ENCODE measurements at regions not wholly inside any gene's neighbourhood (a gene's known extent, or its start where the extent isn't known, plus 50 kb on each side); places are given as distances from the start of the nearest gene placed in this dataset.

DNA sequence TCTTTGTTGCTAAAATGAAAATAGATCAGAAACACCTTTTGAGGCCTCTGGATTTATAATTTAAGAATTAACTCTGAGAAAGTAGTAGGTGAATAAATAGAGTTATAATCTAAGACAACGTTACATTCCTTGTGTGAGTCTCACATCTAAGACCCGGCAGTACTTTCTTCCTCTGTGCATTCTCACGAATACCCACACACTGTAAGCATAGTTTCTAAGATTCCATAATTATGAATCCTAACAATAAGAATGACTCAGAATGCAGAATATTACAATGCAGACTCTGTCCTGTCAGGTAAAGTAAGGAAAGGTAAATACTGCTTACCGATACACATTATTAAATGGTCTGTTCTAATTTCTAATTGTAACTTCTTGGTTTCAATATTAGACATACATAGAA, 257.7 kb upstream of the CNTN6 start:
- no peak for TF ChIP-seq EZH2phosphoT487 (conservative IDR thresholded peaks at IDR 0.05; ENCODE audit: low read length)
- TF ChIP-seq, protein P1, sequence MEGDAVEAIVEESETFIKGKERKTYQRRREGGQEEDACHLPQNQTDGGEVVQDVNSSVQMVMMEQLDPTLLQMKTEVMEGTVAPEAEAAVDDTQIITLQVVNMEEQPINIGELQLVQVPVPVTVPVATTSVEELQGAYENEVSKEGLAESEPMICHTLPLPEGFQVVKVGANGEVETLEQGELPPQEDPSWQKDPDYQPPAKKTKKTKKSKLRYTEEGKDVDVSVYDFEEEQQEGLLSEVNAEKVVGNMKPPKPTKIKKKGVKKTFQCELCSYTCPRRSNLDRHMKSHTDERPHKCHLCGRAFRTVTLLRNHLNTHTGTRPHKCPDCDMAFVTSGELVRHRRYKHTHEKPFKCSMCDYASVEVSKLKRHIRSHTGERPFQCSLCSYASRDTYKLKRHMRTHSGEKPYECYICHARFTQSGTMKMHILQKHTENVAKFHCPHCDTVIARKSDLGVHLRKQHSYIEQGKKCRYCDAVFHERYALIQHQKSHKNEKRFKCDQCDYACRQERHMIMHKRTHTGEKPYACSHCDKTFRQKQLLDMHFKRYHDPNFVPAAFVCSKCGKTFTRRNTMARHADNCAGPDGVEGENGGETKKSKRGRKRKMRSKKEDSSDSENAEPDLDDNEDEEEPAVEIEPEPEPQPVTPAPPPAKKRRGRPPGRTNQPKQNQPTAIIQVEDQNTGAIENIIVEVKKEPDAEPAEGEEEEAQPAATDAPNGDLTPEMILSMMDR (IDR thresholded peaks at IDR 0.05; ENCODE audit: insufficient read depth, low read length, poor library complexity, severe bottlenecking) = no peak
- Histone ChIP-seq H3K27ac (ENCODE audit: low read depth, low read length) (no peak overlapping the region), H3K4me2 (ENCODE audit: low read depth, low read length, poor library complexity, severe bottlenecking) (no peak overlapping the region), H3K27me3 (ENCODE audit: low read length) (no peaks in the 10 kb centered on the region), H2AFZ (ENCODE audit: low read depth, low read length, severe bottlenecking) (no peak overlapping the region), H3K4me3 (ENCODE audit: insufficient read depth, low read length, poor library complexity, severe bottlenecking) (no peak overlapping the region), H3K9me3 (ENCODE audit: insufficient read depth, low read length) (no peaks in the 10 kb centered on the region), H4K20me1 (ENCODE audit: low read depth, low read length) (no peaks in the 10 kb centered on the region), H3K36me3 (ENCODE audit: low read length) (no peaks in the 10 kb centered on the region), H3F3A (ENCODE audit: insufficient read depth) (no peaks in the 10 kb centered on the region), H3K9ac (ENCODE audit: low read length) (no peak overlapping the region), H3K79me2 (ENCODE audit: insufficient read depth, low read length) (no peaks in the 10 kb centered on the region), H3K9me2 (replicated peaks; ENCODE audit: insufficient read depth, low read length) (no peaks in the 10 kb centered on the region)

DNA sequence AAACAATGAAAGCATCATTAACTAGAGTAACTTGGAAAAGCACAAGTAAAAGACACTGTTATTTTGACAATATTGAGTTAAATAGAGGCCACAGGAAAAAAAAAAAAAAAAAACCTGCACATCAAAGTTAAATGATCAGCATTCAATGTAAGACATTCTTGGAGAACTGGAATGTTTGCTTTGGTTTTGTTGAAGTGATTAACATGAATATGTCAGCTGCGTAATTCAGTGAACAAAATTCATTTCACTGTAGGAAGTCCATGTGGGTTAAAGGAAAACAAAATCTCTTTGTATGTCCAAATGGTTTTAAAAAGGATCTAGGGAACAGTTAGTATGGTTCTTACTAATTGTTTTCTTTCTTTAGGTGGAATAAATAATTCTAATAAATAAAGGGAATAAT, 252.8 kb upstream of the CNTN6 start:
- H3K27ac ChIP-seq (ENCODE audit: low read depth, low read length) = no peak overlapping the region
- TF ChIP-seq, protein P1 (IDR thresholded peaks at IDR 0.05; ENCODE audit: insufficient read depth, low read length, poor library complexity, severe bottlenecking) = no peak
- TF ChIP-seq EZH2phosphoT487 (conservative IDR thresholded peaks at IDR 0.05; ENCODE audit: low read length) = no peak

DNA sequence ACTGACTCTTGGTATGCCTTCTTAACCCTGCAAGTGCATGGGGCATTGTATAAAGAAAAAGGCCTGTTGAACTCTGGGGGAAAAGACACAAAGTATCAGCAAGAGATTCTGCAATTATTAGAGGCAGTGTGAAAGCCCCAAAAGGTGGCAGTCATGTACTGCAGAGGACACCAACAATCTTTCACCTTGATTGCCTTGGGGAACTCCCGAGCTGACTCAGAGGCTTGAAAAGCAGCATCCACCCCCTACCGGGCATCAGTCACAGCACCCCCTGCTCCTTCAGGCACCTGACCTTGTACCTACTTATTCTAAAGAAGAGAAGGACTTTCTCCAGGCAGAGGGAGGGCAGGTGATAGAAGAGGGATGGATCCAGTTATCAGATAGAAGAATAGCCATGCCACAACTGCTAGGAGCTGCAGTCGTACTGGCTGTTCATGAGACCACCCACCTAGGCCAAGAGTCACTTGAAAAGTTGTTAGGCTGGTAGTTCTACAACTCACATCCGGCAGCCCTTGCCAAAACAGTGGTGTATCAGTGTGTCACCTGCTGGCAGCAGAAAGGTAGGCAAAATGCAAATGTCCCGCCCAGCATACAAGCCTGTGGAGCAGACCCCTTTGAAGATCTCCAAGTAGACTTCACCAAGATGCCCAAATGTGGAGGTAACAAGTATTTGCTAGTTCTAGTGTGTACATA, 241.6 kb upstream of the CNTN6 start:
- Histone ChIP-seq H3K79me2 (ENCODE audit: insufficient read depth, low read length) (no peaks in the 10 kb centered on the region), H3K36me3 (ENCODE audit: low read length) (no peaks in the 10 kb centered on the region), H3F3A (ENCODE audit: insufficient read depth) (no peaks in the 10 kb centered on the region), H3K27ac (ENCODE audit: low read depth, low read length) (no peak overlapping the region), H2AFZ (ENCODE audit: low read depth, low read length, severe bottlenecking) (no peak overlapping the region), H3K4me3 (ENCODE audit: insufficient read depth, low read length, poor library complexity, severe bottlenecking) (no peak overlapping the region), H4K20me1 (ENCODE audit: low read depth, low read length) (no peaks in the 10 kb centered on the region), H3K27me3 (ENCODE audit: low read length) (no peaks in the 10 kb centered on the region), H3K9me3 (ENCODE audit: insufficient read depth, low read length) (no peaks in the 10 kb centered on the region), H3K9ac (ENCODE audit: low read length) (no peak overlapping the region), H3K9me2 (replicated peaks; ENCODE audit: insufficient read depth, low read length) (no peaks in the 10 kb centered on the region), H3K4me2 (ENCODE audit: low read depth, low read length, poor library complexity, severe bottlenecking) (no peak overlapping the region)
- TF ChIP-seq, protein P1 (IDR thresholded peaks at IDR 0.05; ENCODE audit: insufficient read depth, low read length, poor library complexity, severe bottlenecking) = no peak
- no peak for TF ChIP-seq EZH2phosphoT487 (conservative IDR thresholded peaks at IDR 0.05; ENCODE audit: low read length)

More for the DNA sequence above, 252.8 kb upstream of the CNTN6 start:
- Histone ChIP-seq H3K4me3 (ENCODE audit: insufficient read depth, low read length, poor library complexity, severe bottlenecking) (no peak overlapping the region), H3K4me2 (ENCODE audit: low read depth, low read length, poor library complexity, severe bottlenecking) (no peak overlapping the region), H3K9me3 (ENCODE audit: insufficient read depth, low read length) (no peaks in the 10 kb centered on the region), H3F3A (ENCODE audit: insufficient read depth) (no peaks in the 10 kb centered on the region), H2AFZ (ENCODE audit: low read depth, low read length, severe bottlenecking) (no peak overlapping the region), H4K20me1 (ENCODE audit: low read depth, low read length) (no peaks in the 10 kb centered on the region), H3K9ac (ENCODE audit: low read length) (no peak overlapping the region), H3K9me2 (replicated peaks; ENCODE audit: insufficient read depth, low read length) (no peaks in the 10 kb centered on the region), H3K79me2 (ENCODE audit: insufficient read depth, low read length) (no peaks in the 10 kb centered on the region), H3K27me3 (ENCODE audit: low read length) (no peaks in the 10 kb centered on the region), H3K36me3 (ENCODE audit: low read length) (no peaks in the 10 kb centered on the region)
